ENCODE measurements at regions not wholly inside any gene's neighbourhood (a gene's known extent, or its start where the extent isn't known, plus 50 kb on each side); places are given as distances from the start of the nearest gene placed in this dataset.

- no peak for TF ChIP-seq CTCF (IDR thresholded peaks at IDR 0.05)
- no peak for TF ChIP-seq POLR2AphosphoS5 (IDR thresholded peaks at IDR 0.05; ENCODE audit: low read depth, low read length)
- TF ChIP-seq SIN3A (IDR thresholded peaks at IDR 0.05; ENCODE audit: borderline replicate concordance, insufficient read depth, low read depth, low read length), result no peak
- TF ChIP-seq REST (IDR thresholded peaks at IDR 0.05; ENCODE audit: insufficient read depth in 1 of 2, low read depth in 2 of 2, low read length in 1 of 2), result no peak
Observed at GRCh38 chr15:35738370-35738769, 192.4 kb upstream of the DPH6 start.

Data from Panc1 (cell line).